ENCODE measurements at regions not wholly inside any gene's neighbourhood (a gene's known extent, or its start where the extent isn't known, plus 50 kb on each side); places are given as distances from the start of the nearest gene placed in this dataset.

DNA sequence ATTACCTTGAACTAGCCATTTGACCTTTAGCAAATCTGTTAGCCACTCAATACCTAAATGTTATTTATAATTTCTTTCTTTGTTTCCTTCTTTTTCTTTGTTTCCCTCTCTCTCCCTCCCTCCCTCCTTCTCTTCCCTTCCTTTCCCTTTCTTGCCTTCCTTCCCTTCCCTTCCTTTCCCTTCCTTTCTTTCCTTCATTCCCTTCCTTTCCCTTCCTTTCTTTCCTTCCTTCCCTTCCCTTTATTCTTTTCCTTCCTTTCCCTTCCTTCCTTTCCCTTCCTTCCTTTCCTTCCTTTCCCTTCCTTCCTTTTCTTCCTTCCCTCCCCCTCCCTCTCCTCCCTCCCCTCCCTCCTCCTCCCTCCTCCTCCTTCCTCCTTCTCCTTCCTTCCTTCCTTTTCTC, 75.7 kb upstream of the KCNA4 start:
- Histone ChIP-seq H3K4me3 (ENCODE audit: low read length) (no peak overlapping the region), H3K27ac (ENCODE audit: low read length) (no peak overlapping the region), H3K9me3 (replicated peaks; ENCODE audit: insufficient read depth, low read length) (no peaks in the 10 kb centered on the region), H3F3A (ENCODE audit: insufficient read depth, low read length) (no peaks in the 10 kb centered on the region), H3K9ac (ENCODE audit: low read length) (no peak overlapping the region), H4K20me1 (ENCODE audit: insufficient read depth, low read length) (no peaks in the 10 kb centered on the region), H3K4me1 (ENCODE audit: low read length) (peaks cover 8% of the 10 kb centered on the region), H2AFZ (ENCODE audit: low read length) (no peak overlapping the region), H3K36me3 (replicated peaks; ENCODE audit: insufficient read depth, low read length) (no peaks in the 10 kb centered on the region), H3K9me2 (replicated peaks; ENCODE audit: insufficient read depth, low read length) (no peaks in the 10 kb centered on the region), H3K27me3 (replicated peaks; ENCODE audit: insufficient read depth, low read length) (no peaks in the 10 kb centered on the region), H3K79me2 (ENCODE audit: low read length) (no peaks in the 10 kb centered on the region), H3K4me2 (ENCODE audit: low read depth, low read length) (no peak overlapping the region)
- TF ChIP-seq EZH2phosphoT487 (IDR thresholded peaks at IDR 0.05; ENCODE audit: low read length) (no peak), EZH2 (optimal IDR thresholded peaks at IDR 0.05; ENCODE audit: low read depth, low read length) (no peak)
- TF ChIP-seq, protein P1, sequence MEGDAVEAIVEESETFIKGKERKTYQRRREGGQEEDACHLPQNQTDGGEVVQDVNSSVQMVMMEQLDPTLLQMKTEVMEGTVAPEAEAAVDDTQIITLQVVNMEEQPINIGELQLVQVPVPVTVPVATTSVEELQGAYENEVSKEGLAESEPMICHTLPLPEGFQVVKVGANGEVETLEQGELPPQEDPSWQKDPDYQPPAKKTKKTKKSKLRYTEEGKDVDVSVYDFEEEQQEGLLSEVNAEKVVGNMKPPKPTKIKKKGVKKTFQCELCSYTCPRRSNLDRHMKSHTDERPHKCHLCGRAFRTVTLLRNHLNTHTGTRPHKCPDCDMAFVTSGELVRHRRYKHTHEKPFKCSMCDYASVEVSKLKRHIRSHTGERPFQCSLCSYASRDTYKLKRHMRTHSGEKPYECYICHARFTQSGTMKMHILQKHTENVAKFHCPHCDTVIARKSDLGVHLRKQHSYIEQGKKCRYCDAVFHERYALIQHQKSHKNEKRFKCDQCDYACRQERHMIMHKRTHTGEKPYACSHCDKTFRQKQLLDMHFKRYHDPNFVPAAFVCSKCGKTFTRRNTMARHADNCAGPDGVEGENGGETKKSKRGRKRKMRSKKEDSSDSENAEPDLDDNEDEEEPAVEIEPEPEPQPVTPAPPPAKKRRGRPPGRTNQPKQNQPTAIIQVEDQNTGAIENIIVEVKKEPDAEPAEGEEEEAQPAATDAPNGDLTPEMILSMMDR (IDR thresholded peaks at IDR 0.05; ENCODE audit: low read length) = no peak
- DNase-seq = no peak

GRCh38 chr11:30100495-30100894, 83.7 kb upstream of the KCNA4 start:
- Histone ChIP-seq H3F3A (ENCODE audit: insufficient read depth, low read length) (peaks cover 26% of the 10 kb centered on the region; the same call in 1 of the 2 replicates), H3K9me3 (replicated peaks; ENCODE audit: insufficient read depth, low read length) (no peaks in the 10 kb centered on the region), H3K27me3 (replicated peaks; ENCODE audit: insufficient read depth, low read length) (no peaks in the 10 kb centered on the region), H3K36me3 (replicated peaks; ENCODE audit: insufficient read depth, low read length) (no peaks in the 10 kb centered on the region), H3K4me1 (ENCODE audit: low read length) (peaks cover 38% of the 10 kb centered on the region), H4K20me1 (ENCODE audit: insufficient read depth, low read length) (no peaks in the 10 kb centered on the region), H3K27ac (ENCODE audit: low read length) (peak overlapping the region; percentile 89), H2AFZ (ENCODE audit: low read length) (peak overlapping the region; percentile 46), H3K9me2 (replicated peaks; ENCODE audit: insufficient read depth, low read length) (no peaks in the 10 kb centered on the region), H3K9ac (ENCODE audit: low read length) (peak overlapping the region; percentile 34; the same call in 1 of the 2 replicates), H3K79me2 (ENCODE audit: low read length) (no peaks in the 10 kb centered on the region), H3K4me3 (ENCODE audit: low read length) (no peak overlapping the region), H3K4me2 (ENCODE audit: low read depth, low read length) (peak overlapping the region; percentile 59)
- no peak for DNase-seq
- TF ChIP-seq, protein P1 (IDR thresholded peaks at IDR 0.05; ENCODE audit: low read length) = peak; percentile 58
- TF ChIP-seq EZH2 (optimal IDR thresholded peaks at IDR 0.05; ENCODE audit: low read depth, low read length) = no peak
- TF ChIP-seq EZH2phosphoT487 (IDR thresholded peaks at IDR 0.05; ENCODE audit: low read length) = no peak

GRCh38 chr11:30106222-30107181, 89.7 kb upstream of the KCNA4 start:
- no peak overlapping the region for H3K4me2 ChIP-seq (ENCODE audit: low read depth, low read length)
- peaks cover 6% of the 10 kb centered on the region for H3K4me1 ChIP-seq (ENCODE audit: low read length)
- H3K4me3 ChIP-seq (ENCODE audit: low read length) = no peak overlapping the region
- H3K9me2 ChIP-seq (replicated peaks; ENCODE audit: insufficient read depth, low read length) = no peaks in the 10 kb centered on the region
- H4K20me1 ChIP-seq (ENCODE audit: insufficient read depth, low read length) = no peaks in the 10 kb centered on the region
- no peak overlapping the region for H2AFZ ChIP-seq (ENCODE audit: low read length)
- H3K9ac ChIP-seq (ENCODE audit: low read length) = no peak overlapping the region
- TF ChIP-seq EZH2phosphoT487 (IDR thresholded peaks at IDR 0.05; ENCODE audit: low read length) (no peak), EZH2 (optimal IDR thresholded peaks at IDR 0.05; ENCODE audit: low read depth, low read length) (no peak)
- TF ChIP-seq, protein P1 (IDR thresholded peaks at IDR 0.05; ENCODE audit: low read length) = no peak
- DNase-seq = no peak
- H3K79me2 ChIP-seq (ENCODE audit: low read length) = no peaks in the 10 kb centered on the region
- peaks cover 6% of the 10 kb centered on the region; the same call in 1 of the 2 replicates for H3F3A ChIP-seq (ENCODE audit: insufficient read depth, low read length)
- H3K27ac ChIP-seq (ENCODE audit: low read length) = no peak overlapping the region
- no peaks in the 10 kb centered on the region for H3K9me3 ChIP-seq (replicated peaks; ENCODE audit: insufficient read depth, low read length)
- H3K27me3 ChIP-seq (replicated peaks; ENCODE audit: insufficient read depth, low read length) = no peaks in the 10 kb centered on the region
- H3K36me3 ChIP-seq (replicated peaks; ENCODE audit: insufficient read depth, low read length) = no peaks in the 10 kb centered on the region

Data from MM.1S (cell line).